ENCODE measurements at regions not wholly inside any gene's neighbourhood (a gene's known extent, or its start where the extent isn't known, plus 50 kb on each side); places are given as distances from the start of the nearest gene placed in this dataset.

- DNase-seq (ENCODE audit: low read depth), result no peak
- TF ChIP-seq CTCF (conservative IDR thresholded peaks at IDR 0.05; ENCODE audit: control insufficient read depth, insufficient read depth, low read depth, low read length), result no peak
- H3K4me3 ChIP-seq (ENCODE audit: control insufficient read depth, low read depth, low read length), result no peak overlapping the region
Observed at GRCh38 chr10:65559369-65559768, 1366.5 kb upstream of the LRRTM3 start.

- no peak for DNase-seq (ENCODE audit: low read depth)
- no peak for TF ChIP-seq CTCF (conservative IDR thresholded peaks at IDR 0.05; ENCODE audit: control insufficient read depth, insufficient read depth, low read depth, low read length)
- H3K4me3 ChIP-seq (ENCODE audit: control insufficient read depth, low read depth, low read length), result no peak overlapping the region
Observed at GRCh38 chr10:65565246-65565645, 1360.6 kb upstream of the LRRTM3 start.

GRCh38 chr10:65566906-65567305, 1358.9 kb upstream of the LRRTM3 start:
- no peak for DNase-seq (ENCODE audit: low read depth)
- no peak for TF ChIP-seq CTCF (conservative IDR thresholded peaks at IDR 0.05; ENCODE audit: control insufficient read depth, insufficient read depth, low read depth, low read length)
- H3K4me3 ChIP-seq (ENCODE audit: control insufficient read depth, low read depth, low read length), result no peak overlapping the region

GRCh38 chr10:65570143-65571010, 1355.5 kb upstream of the LRRTM3 start:
- DNase-seq (ENCODE audit: low read depth), result peak; percentile 15
- peak overlapping the region; percentile 53 for H3K4me3 ChIP-seq (ENCODE audit: control insufficient read depth, low read depth, low read length)
- no peak for TF ChIP-seq CTCF (conservative IDR thresholded peaks at IDR 0.05; ENCODE audit: control insufficient read depth, insufficient read depth, low read depth, low read length)

GRCh38 chr10:65571011-65571570, 1354.7 kb upstream of the LRRTM3 start:
- no peak for DNase-seq (ENCODE audit: low read depth)
- no peak for TF ChIP-seq CTCF (conservative IDR thresholded peaks at IDR 0.05; ENCODE audit: control insufficient read depth, insufficient read depth, low read depth, low read length)
- peak overlapping the region; percentile 53 for H3K4me3 ChIP-seq (ENCODE audit: control insufficient read depth, low read depth, low read length)

GRCh38 chr10:65581426-65582026, 1344.3 kb upstream of the LRRTM3 start:
- DNase-seq (ENCODE audit: low read depth), result no peak
- TF ChIP-seq CTCF (conservative IDR thresholded peaks at IDR 0.05; ENCODE audit: control insufficient read depth, insufficient read depth, low read depth, low read length), result no peak
- no peak overlapping the region for H3K4me3 ChIP-seq (ENCODE audit: control insufficient read depth, low read depth, low read length)

Data from fibroblast of mammary gland (primary cell).